ENCODE measurements at regions not wholly inside any gene's neighbourhood (a gene's known extent, or its start where the extent isn't known, plus 50 kb on each side); places are given as distances from the start of the nearest gene placed in this dataset.

GRCh38 chr20:7608250-7608649 is 332.0 kb downstream of the HAO1 start:
- Histone ChIP-seq H3K9me3 (ENCODE audit: control extremely low read depth in 1 of 3, control insufficient read depth in 2 of 3, insufficient read depth in 1 of 3, low read length in 2 of 3) (no peaks in the 10 kb centered on the region), H4K20me1 (ENCODE audit: control insufficient read depth, insufficient read depth, low read length, poor library complexity, severe bottlenecking) (no peaks in the 10 kb centered on the region), H3K27ac (ENCODE audit: low read length in 2 of 2) (no peak overlapping the region), H3K9ac (ENCODE audit: low read length) (no peak overlapping the region), H3K79me2 (ENCODE audit: control insufficient read depth, insufficient read depth, low read length) (no peaks in the 10 kb centered on the region), H3K4me1 (ENCODE audit: control insufficient read depth in 2 of 2, insufficient read depth in 2 of 2, low read length in 2 of 2) (no peaks in the 10 kb centered on the region), H3K27me3 (replicated peaks in 1 of 4; ENCODE audit: control extremely low read depth in 1 of 4, control insufficient read depth in 3 of 4, insufficient read depth in 4 of 4, low read length in 3 of 4) (no peaks in the 10 kb centered on the region), H3K4me2 (replicated peaks; ENCODE audit: low read depth, low read length, poor library complexity, severe bottlenecking) (no peak overlapping the region), H2AFZ (ENCODE audit: insufficient read depth, low read depth, low read length, poor library complexity, severe bottlenecking) (no peak overlapping the region), H3K4me3 (ENCODE audit: control extremely low read depth in 1 of 5, extremely low read depth in 1 of 5, insufficient read depth in 1 of 5, low read depth in 2 of 5, low read length in 4 of 5) (no peak overlapping the region), H3K36me3 (replicated peaks in 1 of 2; ENCODE audit: control extremely low read depth in 1 of 2, control insufficient read depth in 1 of 2, extremely low read depth in 1 of 2, insufficient read depth in 2 of 2, low read length in 1 of 2) (no peaks in the 10 kb centered on the region)
- Mint-ChIP-seq H3K27me3 (no peaks in the 10 kb centered on the region), H3K9me3 (ENCODE audit: insufficient read depth) (peaks cover 9% of the 10 kb centered on the region), H3K4me3 (no peak overlapping the region), H3K4me1 (no peaks in the 10 kb centered on the region), H3K27ac (no peak overlapping the region)
- ATAC-seq (ENCODE audit: low read depth) (no peak), DNase-seq (no peak)
- WGBS (ENCODE audit: insufficient coverage), result 18% methylated on average over 2 of the region's 2 CpGs
- TF ChIP-seq EZH2 (IDR thresholded peaks at IDR 0.05; ENCODE audit: borderline replicate concordance, insufficient read depth, low read depth, low read length, poor library complexity, severe bottlenecking) (no peak), CTCF (IDR thresholded peaks at IDR 0.05) (no peak)
- CTCF ChIA-PET, result no interaction called here
- POLR2A ChIA-PET, result no interaction called here
- intact Hi-C loops (cut with micrococcal nuclease), result no loop called here

- H3K27ac ChIP-seq (ENCODE audit: low read length in 2 of 2), result no peak overlapping the region
- intact Hi-C loops (cut with micrococcal nuclease), result no loop called here
- Mint-ChIP-seq H3K27me3 (no peaks in the 10 kb centered on the region), H3K9me3 (ENCODE audit: insufficient read depth) (peaks cover 9% of the 10 kb centered on the region), H3K27ac (no peak overlapping the region), H3K4me3 (no peak overlapping the region), H3K4me1 (no peaks in the 10 kb centered on the region)
- no peaks in the 10 kb centered on the region for H4K20me1 ChIP-seq (ENCODE audit: control insufficient read depth, insufficient read depth, low read length, poor library complexity, severe bottlenecking)
- no peaks in the 10 kb centered on the region for H3K27me3 ChIP-seq (replicated peaks in 1 of 4; ENCODE audit: control extremely low read depth in 1 of 4, control insufficient read depth in 3 of 4, insufficient read depth in 4 of 4, low read length in 3 of 4)
- H3K79me2 ChIP-seq (ENCODE audit: control insufficient read depth, insufficient read depth, low read length), result no peaks in the 10 kb centered on the region
- no peaks in the 10 kb centered on the region for H3K4me1 ChIP-seq (ENCODE audit: control insufficient read depth in 2 of 2, insufficient read depth in 2 of 2, low read length in 2 of 2)
- no peaks in the 10 kb centered on the region for H3K9me3 ChIP-seq (ENCODE audit: control extremely low read depth in 1 of 3, control insufficient read depth in 2 of 3, insufficient read depth in 1 of 3, low read length in 2 of 3)
- CTCF ChIA-PET, result no interaction called here
- ATAC-seq (ENCODE audit: low read depth) (no peak), DNase-seq (no peak)
- no peak overlapping the region for H3K9ac ChIP-seq (ENCODE audit: low read length)
- H2AFZ ChIP-seq (ENCODE audit: insufficient read depth, low read depth, low read length, poor library complexity, severe bottlenecking), result no peak overlapping the region
- POLR2A ChIA-PET, result no interaction called here
- H3K4me2 ChIP-seq (replicated peaks; ENCODE audit: low read depth, low read length, poor library complexity, severe bottlenecking), result no peak overlapping the region
- TF ChIP-seq EZH2 (IDR thresholded peaks at IDR 0.05; ENCODE audit: borderline replicate concordance, insufficient read depth, low read depth, low read length, poor library complexity, severe bottlenecking) (no peak), CTCF (IDR thresholded peaks at IDR 0.05) (no peak)
- H3K4me3 ChIP-seq (ENCODE audit: control extremely low read depth in 1 of 5, extremely low read depth in 1 of 5, insufficient read depth in 1 of 5, low read depth in 2 of 5, low read length in 4 of 5), result no peak overlapping the region
- no peaks in the 10 kb centered on the region for H3K36me3 ChIP-seq (replicated peaks in 1 of 2; ENCODE audit: control extremely low read depth in 1 of 2, control insufficient read depth in 1 of 2, extremely low read depth in 1 of 2, insufficient read depth in 2 of 2, low read length in 1 of 2)
These were observed 331.0 kb downstream of the HAO1 start for GRCh38 chr20:7609251-7609650.

All from B cell (primary cell).